HG03571 (cell line): ENCODE measurements at regions not wholly inside any gene's neighbourhood (a gene's known extent, or its start where the extent isn't known, plus 50 kb on each side); places are given as distances from the start of the nearest gene placed in this dataset.
"Not testable (repeated sequence)": the region's sequence is repeated elsewhere in the genome, so short reads cannot be mapped to it uniquely, and the experiment has no call there.

Experiments
- ATAC-seq: cut with Tn5 transposase; IDR thresholded peaks from one replicate; pipeline ENCODE4 v1.9.1; 2021; ENCODE audit not compliant: unreplicated experiment

DNA sequence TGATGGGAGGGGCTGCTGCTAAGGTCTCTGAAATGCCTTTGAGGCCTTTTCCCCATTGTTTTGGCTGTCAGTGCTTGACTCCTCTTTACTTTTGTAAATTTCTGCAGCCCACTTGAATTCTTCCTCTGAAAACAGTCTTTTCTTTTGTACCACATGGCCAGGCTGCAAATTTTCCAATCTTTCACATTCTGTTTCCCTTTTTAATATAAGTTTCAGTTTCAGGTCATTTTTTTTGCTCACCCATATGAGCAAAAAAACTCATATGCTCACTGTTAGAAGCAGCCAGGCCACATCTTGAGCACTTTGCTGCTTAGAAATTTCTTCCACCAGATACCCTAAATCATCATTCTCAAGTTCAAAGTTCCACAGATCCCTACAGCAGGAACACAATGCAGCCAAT is 234.6 kb upstream of the ADRA1B start:
- no peak for ATAC-seq

DNA sequence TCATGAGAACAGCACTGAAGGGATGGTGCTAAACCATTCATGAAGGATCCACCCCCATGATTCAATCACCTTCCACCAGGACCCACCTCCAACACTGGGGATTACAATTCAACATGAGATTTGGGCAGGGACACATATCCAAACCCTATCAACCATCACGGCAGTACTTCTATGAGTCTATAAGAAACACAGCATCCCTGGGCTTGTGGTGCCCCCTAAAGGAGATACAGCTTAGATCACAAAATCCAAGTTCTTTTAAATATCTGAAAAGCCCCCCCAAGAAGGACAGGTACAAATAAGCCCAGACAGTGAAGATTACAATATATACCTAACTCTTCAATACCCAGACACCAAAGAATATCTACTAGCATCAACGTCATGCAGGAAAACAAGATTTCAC is 233.7 kb upstream of the ADRA1B start:
- no peak for ATAC-seq

- ATAC-seq = not testable (repeated sequence)
Observed at GRCh38 chr5:159687892-159688291, 228.4 kb upstream of the ADRA1B start.

GRCh38 chr5:159695741-159696294 is 220.5 kb upstream of the ADRA1B start:
- no peak for ATAC-seq

GRCh38 chr5:159697530-159697929 is 218.8 kb upstream of the ADRA1B start:
- no peak for ATAC-seq

DNA sequence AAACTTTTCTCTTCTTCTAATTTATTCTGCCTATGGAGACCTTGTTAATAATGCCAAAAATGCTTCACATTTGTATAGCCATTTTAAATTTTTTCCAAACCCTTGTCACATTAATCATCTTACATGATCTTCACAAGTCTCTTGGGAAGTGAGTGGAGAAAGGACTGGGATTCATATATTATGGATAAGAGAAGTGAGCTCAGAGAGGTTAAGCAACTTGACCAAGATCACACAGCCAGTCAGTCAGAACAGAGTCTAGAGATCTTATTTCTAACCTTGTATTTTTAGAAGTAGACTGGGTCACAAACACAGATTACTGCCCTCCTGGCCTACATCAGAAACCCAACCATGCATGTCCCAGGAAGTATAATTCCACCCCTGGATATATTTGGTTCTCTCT is 218.0 kb upstream of the ADRA1B start:
- no peak for ATAC-seq

DNA sequence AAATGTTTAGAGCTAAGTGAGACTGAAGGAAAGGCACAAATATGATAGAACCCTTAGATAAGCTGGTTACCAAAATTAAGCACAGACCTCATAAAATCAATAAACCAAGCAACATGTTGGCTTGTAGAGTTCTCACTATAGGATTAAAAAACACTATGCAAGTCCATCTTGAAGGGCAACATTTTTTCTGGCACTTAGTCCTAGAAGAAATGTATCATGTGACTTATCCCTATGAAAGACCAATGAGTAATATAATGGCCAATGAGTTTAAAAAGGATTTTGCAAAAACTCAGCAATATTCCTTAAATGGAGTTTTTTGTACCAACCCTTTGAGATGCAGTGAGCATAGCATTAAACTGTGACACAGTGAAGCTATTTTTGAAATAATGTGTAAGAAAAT is 216.3 kb upstream of the ADRA1B start:
- ATAC-seq = no peak

- no peak for ATAC-seq
Observed at GRCh38 chr5:159702301-159702700, 214.0 kb upstream of the ADRA1B start.

GRCh38 chr5:159702826-159703225 is 213.5 kb upstream of the ADRA1B start:
- ATAC-seq = no peak

GRCh38 chr5:159704160-159704559 is 212.1 kb upstream of the ADRA1B start:
- no peak for ATAC-seq

DNA sequence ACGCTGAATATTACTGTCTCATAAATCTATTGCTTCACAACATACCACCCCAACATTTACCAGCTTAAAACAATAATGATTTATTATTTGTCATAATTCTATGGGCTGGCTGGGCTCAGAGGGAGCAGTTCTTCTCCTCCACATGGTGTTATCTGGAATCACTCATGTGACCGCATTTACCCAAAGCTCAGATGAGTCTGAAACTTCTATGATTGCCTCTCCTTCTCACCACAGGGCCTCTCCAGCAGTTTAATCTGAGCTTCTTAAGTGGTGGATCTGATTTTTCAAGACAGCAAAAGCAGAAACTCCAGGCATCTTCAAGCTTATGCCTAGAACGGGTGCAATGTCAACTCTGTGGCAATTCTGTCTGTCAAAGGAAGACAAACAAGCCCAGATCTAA is 210.3 kb upstream of the ADRA1B start:
- ATAC-seq = no peak

DNA sequence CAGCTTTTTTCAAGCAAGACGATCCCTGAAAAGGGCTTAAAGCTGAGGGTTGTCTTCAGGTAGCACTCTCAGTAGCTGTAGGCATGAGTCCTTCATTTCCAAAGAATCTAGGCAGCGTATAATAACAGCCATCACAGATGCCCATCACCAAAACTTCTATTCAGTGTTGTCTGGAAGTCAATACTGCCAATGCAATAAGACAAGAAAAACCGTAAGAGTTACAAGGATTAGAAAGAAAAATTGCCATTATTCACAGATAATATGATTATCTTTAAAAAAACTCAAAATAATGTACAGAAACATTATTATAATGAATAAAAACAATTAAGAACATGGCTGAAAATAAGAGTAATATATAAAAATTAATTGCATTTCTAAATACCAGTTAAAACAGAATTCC is 208.2 kb upstream of the ADRA1B start:
- no peak for ATAC-seq

DNA sequence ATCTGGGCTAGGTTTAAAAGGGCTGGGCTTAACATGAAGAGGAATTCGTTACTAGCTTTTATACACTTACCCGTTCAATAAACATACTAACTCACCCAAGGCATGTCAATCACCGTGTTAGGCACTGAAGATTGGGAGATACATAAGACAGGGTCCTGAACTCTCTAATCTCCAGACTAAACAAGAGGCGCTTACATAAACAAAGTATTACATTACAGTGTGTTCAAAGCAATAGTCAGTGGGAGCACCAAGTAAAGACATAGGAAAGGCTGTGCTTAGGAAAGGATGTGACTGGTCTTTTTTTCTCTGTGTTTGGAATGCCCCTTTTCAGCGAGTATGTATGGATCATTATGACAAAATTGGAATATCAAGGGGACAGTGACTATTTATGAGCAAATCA is 203.6 kb upstream of the ADRA1B start:
- ATAC-seq = no peak

GRCh38 chr5:159713254-159713653 is 203.0 kb upstream of the ADRA1B start:
- ATAC-seq = no peak

GRCh38 chr5:159713773-159714172 is 202.5 kb upstream of the ADRA1B start:
- ATAC-seq = no peak

DNA sequence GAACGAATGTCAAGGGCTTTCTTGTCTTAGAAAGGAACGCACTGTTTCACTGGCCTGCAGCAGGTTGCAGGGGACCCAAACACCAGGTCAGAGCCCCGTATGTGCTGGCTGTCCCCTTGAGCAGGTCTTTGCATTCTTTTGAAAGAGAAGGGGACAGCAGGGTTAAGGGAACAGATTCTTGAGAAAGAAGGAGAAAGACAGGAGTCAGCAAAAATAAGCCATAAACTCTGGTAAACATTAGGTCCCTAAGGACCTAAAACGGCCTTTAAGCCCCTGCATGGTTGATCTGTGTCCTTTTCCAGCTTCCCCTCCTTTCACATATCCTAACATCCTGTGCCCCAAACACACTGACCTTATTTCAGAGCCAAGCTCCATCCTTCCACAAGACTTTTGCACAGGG is 190.8 kb upstream of the ADRA1B start:
- ATAC-seq = no peak

- no peak for ATAC-seq
Observed at GRCh38 chr5:159727167-159727566, 189.1 kb upstream of the ADRA1B start.

DNA sequence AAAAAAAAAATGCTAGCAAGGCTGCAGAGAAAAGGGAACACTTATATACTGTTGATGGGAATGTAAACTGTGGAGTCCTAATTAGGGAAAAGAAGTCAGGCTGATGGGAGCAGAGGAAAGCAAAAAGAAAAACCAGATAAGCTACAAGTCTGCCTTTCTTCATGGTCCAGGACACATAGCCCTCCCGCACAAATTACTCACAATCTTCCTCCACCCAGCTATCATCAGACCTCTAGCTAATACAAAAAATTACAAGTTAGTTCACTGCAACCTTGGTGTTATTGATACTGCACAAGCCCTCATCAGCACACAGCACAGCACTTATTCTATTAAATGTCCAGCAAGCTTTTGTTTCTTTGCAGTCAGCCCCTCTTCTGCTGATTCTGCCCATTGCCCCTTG is 186.0 kb upstream of the ADRA1B start:
- no peak for ATAC-seq

- ATAC-seq = peak; percentile 51
Observed at GRCh38 chr5:159732220-159732619, 184.1 kb upstream of the ADRA1B start.

GRCh38 chr5:159734366-159734765 is 181.9 kb upstream of the ADRA1B start:
- peak; percentile 47 for ATAC-seq

- no peak for ATAC-seq
Observed at GRCh38 chr5:159735036-159735435, 181.2 kb upstream of the ADRA1B start.

DNA sequence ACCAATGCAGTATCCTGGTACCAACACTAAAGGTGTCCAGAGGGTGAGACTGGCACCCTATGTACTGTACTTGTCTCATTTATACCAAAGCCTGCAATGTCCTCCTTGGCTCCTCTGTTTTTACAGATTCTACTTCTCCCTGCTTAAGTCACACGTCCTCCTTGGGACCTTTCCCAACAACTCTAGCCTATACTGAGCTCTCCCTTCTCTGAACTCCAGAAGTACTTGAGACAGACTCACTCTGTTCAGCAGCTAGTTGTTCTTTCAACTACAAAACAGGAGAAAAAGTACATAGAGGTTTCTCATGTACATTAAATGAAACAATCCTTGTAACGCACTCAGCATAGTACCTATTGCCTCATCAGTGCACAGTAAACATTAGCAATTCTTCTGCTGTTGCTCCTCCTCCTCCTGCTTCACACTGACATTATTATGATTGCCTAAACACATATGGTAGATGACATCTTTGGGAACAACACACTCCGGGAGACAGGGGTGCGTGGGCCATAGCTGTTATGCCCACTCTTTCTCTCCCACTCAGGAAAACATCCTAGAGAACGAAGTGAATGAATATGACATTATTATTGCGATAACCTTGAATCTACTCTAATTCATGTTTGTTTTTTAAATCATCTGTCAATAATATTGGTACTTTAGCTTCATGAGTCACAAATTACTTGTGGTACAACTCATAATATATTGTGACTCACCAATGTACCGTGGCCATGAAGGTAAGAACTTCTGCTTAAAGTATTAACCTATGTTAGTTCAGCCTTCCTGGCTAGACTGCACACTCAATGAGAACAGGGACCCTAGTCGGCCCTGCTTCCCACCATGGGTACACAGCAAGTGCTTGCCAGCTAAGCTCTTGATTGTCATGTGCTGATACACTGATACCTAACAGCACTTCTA is 180.3 kb upstream of the ADRA1B start:
- ATAC-seq = no peak

DNA sequence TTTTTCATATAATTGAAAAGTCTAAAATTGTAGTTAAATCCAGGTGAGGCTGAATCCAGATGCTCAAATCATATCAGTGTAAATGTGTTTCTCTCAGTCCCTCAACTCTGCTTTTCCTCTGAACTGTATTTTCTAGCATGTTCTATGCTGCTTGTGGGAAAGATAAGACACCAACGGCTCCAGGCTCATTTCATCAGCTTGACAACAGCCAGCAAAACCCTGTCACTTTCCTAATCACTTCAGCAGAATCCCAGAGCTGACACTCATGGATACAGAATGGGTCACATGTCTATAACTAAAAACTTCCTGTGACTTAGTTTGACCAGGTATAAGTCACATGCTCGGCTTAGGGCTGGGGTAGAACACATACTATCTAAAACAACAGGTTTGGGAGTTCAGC is 179.4 kb upstream of the ADRA1B start:
- no peak for ATAC-seq
